Chondrocyte (in vitro differentiated cells): ENCODE measurements at regions not wholly inside any gene's neighbourhood (a gene's known extent, or its start where the extent isn't known, plus 50 kb on each side); places are given as distances from the start of the nearest gene placed in this dataset.

ENCODE experiments used
- DNase-seq: peaks from one replicate; pipeline ENCODE4 v3.0.0; 2021; ENCODE audit warnings: mixed read lengths, low spot score
- H3K27ac Mint-ChIP-seq: one replicate; pipeline ENCODE4 v1.8.0; 2021; ENCODE audit warnings: mild to moderate bottlenecking, moderate library complexity, mixed read lengths; ENCODE audit not compliant: unreplicated experiment
- H3K27me3 Mint-ChIP-seq: 2 replicates; pipeline ENCODE4 v1.8.0; 2021; ENCODE audit warnings: low read depth, mixed read lengths
- H3K36me3 Mint-ChIP-seq: 2 replicates; pipeline ENCODE4 v1.8.0; 2021; ENCODE audit warnings: low read depth, mixed read lengths
- H3K4me1 Mint-ChIP-seq: 2 replicates; pipeline ENCODE4 v1.8.0; 2021; ENCODE audit warnings: low read depth, mild to moderate bottlenecking, mixed read lengths
- H3K4me3 Mint-ChIP-seq: one replicate; pipeline ENCODE4 v1.8.0; 2021; ENCODE audit warnings: mild to moderate bottlenecking, moderate library complexity, mixed read lengths; ENCODE audit not compliant: unreplicated experiment
- H3K9me3 Mint-ChIP-seq: 2 replicates; pipeline ENCODE4 v1.8.0; 2021; ENCODE audit warnings: low read depth, mixed read lengths
- TF ChIP-seq, protein P1 (sequence below): fragments of 200-600 bp; sonication (generic); IDR thresholded peaks from 2 replicates; pipeline ENCODE4 v1.5.0; 2021; ENCODE audit warnings: antibody characterized with exemption, mild to moderate bottlenecking, moderate library complexity

DNA sequence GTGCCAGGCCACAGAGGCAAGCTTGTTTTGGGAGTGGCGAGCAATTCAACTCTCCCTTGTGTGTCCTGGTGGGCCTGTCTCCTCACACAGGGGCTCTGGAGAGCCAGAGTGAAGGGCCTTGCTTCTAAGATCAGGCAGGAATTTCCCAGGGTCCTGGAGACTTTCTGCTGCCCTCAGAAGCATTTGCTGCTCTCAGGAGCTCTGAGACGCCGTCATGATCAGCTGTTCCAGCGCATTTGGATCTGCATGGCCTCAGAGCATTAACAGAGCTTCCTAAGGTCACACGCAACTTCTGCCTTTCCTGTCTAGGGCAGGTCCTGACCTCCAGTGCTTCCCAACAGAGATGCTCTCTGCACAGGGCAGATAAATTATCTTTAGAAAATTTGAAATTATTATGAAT, 52.2 kb upstream of the C10orf90 start:
- H3K36me3 Mint-ChIP-seq: peaks cover 4% of the 10 kb centered on the region
- TF ChIP-seq, protein P1, sequence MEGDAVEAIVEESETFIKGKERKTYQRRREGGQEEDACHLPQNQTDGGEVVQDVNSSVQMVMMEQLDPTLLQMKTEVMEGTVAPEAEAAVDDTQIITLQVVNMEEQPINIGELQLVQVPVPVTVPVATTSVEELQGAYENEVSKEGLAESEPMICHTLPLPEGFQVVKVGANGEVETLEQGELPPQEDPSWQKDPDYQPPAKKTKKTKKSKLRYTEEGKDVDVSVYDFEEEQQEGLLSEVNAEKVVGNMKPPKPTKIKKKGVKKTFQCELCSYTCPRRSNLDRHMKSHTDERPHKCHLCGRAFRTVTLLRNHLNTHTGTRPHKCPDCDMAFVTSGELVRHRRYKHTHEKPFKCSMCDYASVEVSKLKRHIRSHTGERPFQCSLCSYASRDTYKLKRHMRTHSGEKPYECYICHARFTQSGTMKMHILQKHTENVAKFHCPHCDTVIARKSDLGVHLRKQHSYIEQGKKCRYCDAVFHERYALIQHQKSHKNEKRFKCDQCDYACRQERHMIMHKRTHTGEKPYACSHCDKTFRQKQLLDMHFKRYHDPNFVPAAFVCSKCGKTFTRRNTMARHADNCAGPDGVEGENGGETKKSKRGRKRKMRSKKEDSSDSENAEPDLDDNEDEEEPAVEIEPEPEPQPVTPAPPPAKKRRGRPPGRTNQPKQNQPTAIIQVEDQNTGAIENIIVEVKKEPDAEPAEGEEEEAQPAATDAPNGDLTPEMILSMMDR: no peak

DNA sequence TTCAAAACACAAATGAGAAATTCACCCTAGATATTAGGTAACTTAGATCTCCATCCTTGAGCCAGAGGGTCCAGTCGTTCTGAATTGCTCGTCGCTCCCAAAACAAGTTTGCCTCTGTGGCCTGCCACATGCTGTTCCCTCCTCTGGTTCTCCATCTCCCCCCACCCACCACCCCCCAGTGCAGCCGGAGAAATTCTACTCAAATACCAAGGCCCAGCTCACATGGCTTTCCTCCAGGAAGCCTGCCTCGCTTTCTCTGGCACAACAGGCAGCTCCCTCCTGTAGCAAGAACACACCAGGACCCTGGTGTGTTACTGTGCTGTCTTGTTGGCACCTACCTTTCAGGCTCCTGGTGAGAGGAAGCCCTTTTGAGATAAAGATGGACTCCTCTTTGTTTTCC, 52.7 kb upstream of the C10orf90 start:
- TF ChIP-seq, protein P1: no peak
- Mint-ChIP-seq H3K27me3 (peaks cover 25% of the 10 kb centered on the region), H3K4me1 (no peaks in the 10 kb centered on the region), H3K4me3 (no peak overlapping the region), H3K9me3 (peaks cover 8% of the 10 kb centered on the region), H3K36me3 (peaks cover 4% of the 10 kb centered on the region), H3K27ac (no peak overlapping the region)
- no peak for DNase-seq

More for the DNA sequence above, 52.2 kb upstream of the C10orf90 start:
- Mint-ChIP-seq H3K4me3 (no peak overlapping the region), H3K4me1 (no peaks in the 10 kb centered on the region), H3K9me3 (peaks cover 7% of the 10 kb centered on the region), H3K27ac (no peak overlapping the region), H3K27me3 (peaks cover 29% of the 10 kb centered on the region)
- no peak for DNase-seq

DNA sequence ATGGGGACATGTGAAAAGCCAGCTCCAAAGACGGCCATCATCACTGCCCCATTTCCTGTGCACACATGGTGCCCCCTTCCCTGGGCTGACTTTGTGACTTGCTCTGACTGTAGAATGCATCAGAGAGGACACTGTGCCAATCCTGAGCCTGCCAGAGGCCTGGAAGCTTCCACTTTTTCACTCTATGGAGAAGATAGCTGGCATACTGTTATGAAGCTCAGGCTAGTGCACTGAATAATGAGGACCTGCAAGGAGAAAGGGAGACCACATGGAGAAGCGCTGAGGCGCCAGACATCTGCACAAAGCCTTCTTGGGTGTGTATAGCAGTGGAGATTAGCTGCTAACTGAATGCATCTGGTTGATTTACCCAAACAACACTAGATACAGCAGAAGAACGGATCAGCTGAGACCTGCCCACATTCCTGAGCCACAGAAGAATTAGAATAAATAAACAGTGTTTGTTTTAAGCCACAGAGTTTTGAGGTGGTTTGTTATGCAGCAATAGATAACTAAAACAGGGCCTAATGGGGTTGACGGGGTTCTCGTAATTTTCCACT, 58.9 kb upstream of the C10orf90 start:
- peaks cover 6% of the 10 kb centered on the region for H3K4me1 Mint-ChIP-seq
- H3K9me3 Mint-ChIP-seq: peaks cover 16% of the 10 kb centered on the region
- DNase-seq: no peak
- peaks cover 2% of the 10 kb centered on the region for H3K36me3 Mint-ChIP-seq
- H3K27ac Mint-ChIP-seq: no peak overlapping the region
- TF ChIP-seq, protein P1: no peak
- no peak overlapping the region for H3K4me3 Mint-ChIP-seq
- peaks cover 10% of the 10 kb centered on the region for H3K27me3 Mint-ChIP-seq

DNA sequence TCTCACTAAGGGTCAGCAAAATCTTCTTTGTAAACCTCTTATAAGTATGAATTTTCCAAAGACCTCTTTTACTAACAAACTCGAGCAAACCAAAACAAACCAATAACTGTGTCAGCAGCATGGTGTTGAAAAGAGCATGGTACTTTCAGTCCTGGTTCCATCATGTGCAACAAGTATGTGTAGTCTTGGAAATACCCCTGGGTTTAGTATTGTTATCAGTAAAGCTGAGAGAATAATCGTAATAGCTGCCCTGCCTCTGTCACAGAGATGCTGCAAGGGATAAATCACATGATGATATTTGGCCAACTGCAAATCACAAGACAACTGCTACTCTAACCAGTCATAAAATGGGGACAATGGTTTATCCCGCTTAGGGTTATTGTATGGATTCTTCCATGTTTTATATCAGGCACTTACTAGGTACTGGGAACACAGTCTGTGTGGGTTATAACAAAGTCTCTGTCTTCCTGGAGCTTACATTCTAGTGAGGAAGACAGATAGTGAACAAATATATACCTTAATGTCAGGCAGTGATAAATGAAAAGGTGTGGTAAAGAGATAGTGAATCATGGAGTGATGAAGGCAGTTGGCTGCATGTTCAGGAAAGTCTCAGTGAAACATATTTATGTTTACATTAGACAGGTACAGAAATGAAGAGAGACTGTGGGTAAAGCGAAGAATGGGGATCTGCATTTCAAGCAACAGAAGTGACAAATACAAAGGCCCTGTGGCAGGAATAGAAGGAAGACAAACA, 60.5 kb upstream of the C10orf90 start:
- peaks cover 2% of the 10 kb centered on the region for H3K36me3 Mint-ChIP-seq
- no peak overlapping the region for H3K4me3 Mint-ChIP-seq

DNA sequence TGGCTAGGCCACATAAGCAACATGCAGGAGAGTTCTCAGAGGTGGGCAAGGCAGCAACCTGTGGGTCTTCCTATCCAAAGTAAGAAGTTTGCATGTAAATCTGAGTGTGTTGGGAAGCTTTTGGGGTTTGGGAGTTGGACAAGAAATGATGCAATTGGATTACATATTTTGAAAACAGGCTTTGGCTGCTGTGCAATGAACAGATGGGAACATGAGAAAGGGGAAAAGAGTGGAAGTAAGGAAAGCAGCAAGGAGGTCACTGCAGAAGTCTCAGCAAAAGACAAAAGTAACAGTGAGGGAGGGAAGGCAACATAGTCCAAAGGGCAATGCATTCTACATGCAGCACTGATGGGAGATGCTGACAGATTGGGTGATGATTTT, 61.1 kb upstream of the C10orf90 start:
- DNase-seq: no peak
- Mint-ChIP-seq H3K4me3 (no peak overlapping the region), H3K27me3 (peaks cover 9% of the 10 kb centered on the region), H3K27ac (no peak overlapping the region), H3K4me1 (peaks cover 6% of the 10 kb centered on the region), H3K36me3 (peaks cover 2% of the 10 kb centered on the region), H3K9me3 (peaks cover 12% of the 10 kb centered on the region)
- TF ChIP-seq, protein P1: no peak

More for the DNA sequence above, 60.5 kb upstream of the C10orf90 start:
- TF ChIP-seq, protein P1: no peak
- H3K27me3 Mint-ChIP-seq: peaks cover 9% of the 10 kb centered on the region
- H3K9me3 Mint-ChIP-seq: peaks cover 12% of the 10 kb centered on the region
- DNase-seq: no peak
- H3K4me1 Mint-ChIP-seq: peaks cover 6% of the 10 kb centered on the region
- H3K27ac Mint-ChIP-seq: no peak overlapping the region
